ENCODE measurements at regions not wholly inside any gene's neighbourhood (a gene's known extent, or its start where the extent isn't known, plus 50 kb on each side); places are given as distances from the start of the nearest gene placed in this dataset.

- Histone ChIP-seq H3K27ac (no peak overlapping the region), H3K9me3 (no peaks in the 10 kb centered on the region), H3K4me3 (no peak overlapping the region), H3K36me3 (no peaks in the 10 kb centered on the region), H3K4me1 (no peaks in the 10 kb centered on the region), H3K27me3 (no peaks in the 10 kb centered on the region)
- DNase-seq (no peak), ATAC-seq (no peak)
- intact Hi-C loops (cut with DNase I): no loop called here
- no peak for TF ChIP-seq CTCF (IDR thresholded peaks at IDR 0.05)
Measured at GRCh38 chr12:127398016-127398710, 868.8 kb upstream of the TMEM132C start.

- no peak for TF ChIP-seq CTCF (IDR thresholded peaks at IDR 0.05)
- Histone ChIP-seq H3K4me1 (no peaks in the 10 kb centered on the region), H3K27me3 (no peaks in the 10 kb centered on the region), H3K9me3 (no peaks in the 10 kb centered on the region), H3K4me3 (no peak overlapping the region), H3K36me3 (no peaks in the 10 kb centered on the region), H3K27ac (no peak overlapping the region)
- ATAC-seq: no peak
- DNase-seq: no peak
- intact Hi-C loops (cut with DNase I): no loop called here
Measured at GRCh38 chr12:127399451-127399850, 867.5 kb upstream of the TMEM132C start.

GRCh38 chr12:127400221-127400620 lies 866.7 kb upstream of the TMEM132C start:
- DNase-seq: no peak
- Histone ChIP-seq H3K4me1 (no peaks in the 10 kb centered on the region), H3K27ac (no peak overlapping the region), H3K27me3 (no peaks in the 10 kb centered on the region), H3K9me3 (no peaks in the 10 kb centered on the region), H3K4me3 (no peak overlapping the region), H3K36me3 (no peaks in the 10 kb centered on the region)
- no peak for TF ChIP-seq CTCF (IDR thresholded peaks at IDR 0.05)
- ATAC-seq: no peak
- intact Hi-C loops (cut with DNase I): no loop called here

- no peak for TF ChIP-seq CTCF (IDR thresholded peaks at IDR 0.05)
- DNase-seq (no peak), ATAC-seq (no peak)
- Histone ChIP-seq H3K4me3 (no peak overlapping the region), H3K27ac (no peak overlapping the region), H3K27me3 (no peaks in the 10 kb centered on the region), H3K9me3 (no peaks in the 10 kb centered on the region), H3K36me3 (no peaks in the 10 kb centered on the region), H3K4me1 (no peaks in the 10 kb centered on the region)
- intact Hi-C loops (cut with DNase I): no loop called here
Measured at GRCh38 chr12:127401005-127401404, 866.0 kb upstream of the TMEM132C start.

GRCh38 chr12:127401536-127401935 lies 865.4 kb upstream of the TMEM132C start:
- no peak for ATAC-seq
- H3K4me3 ChIP-seq: no peak overlapping the region
- H3K4me1 ChIP-seq: no peaks in the 10 kb centered on the region
- no peaks in the 10 kb centered on the region for H3K27me3 ChIP-seq
- no peak overlapping the region for H3K27ac ChIP-seq
- no peaks in the 10 kb centered on the region for H3K36me3 ChIP-seq
- intact Hi-C loops (cut with DNase I): no loop called here
- no peak for DNase-seq
- H3K9me3 ChIP-seq: no peaks in the 10 kb centered on the region
- TF ChIP-seq CTCF (IDR thresholded peaks at IDR 0.05): no peak

All from upper lobe of right lung (tissue), 1 donor.